PC-9 (cell line): ENCODE measurements at regions not wholly inside any gene's neighbourhood (a gene's known extent, or its start where the extent isn't known, plus 50 kb on each side); places are given as distances from the start of the nearest gene placed in this dataset.

Experiments used
- CTCF ChIP-seq: fragments of 200-600 bp; sonication (generic); conservative IDR thresholded peaks from 2 replicates; pipeline ENCODE4 v1.6.1; 2017; ENCODE audit warnings: mixed run types, antibody characterized with exemption, mild to moderate bottlenecking, moderate library complexity
- EZH2 ChIP-seq: fragments of 200-600 bp; sonication (generic); IDR thresholded peaks from 2 replicates; pipeline ENCODE4 v1.8.0; 2017; ENCODE audit warnings: antibody characterized with exemption, low read depth

GRCh38 chr7:81128011-81128410, 209.2 kb upstream of the SEMA3C start:
- TF ChIP-seq CTCF: no peak
- no peak for TF ChIP-seq EZH2
